Body of pancreas (tissue), 4 donors: ENCODE measurements at regions not wholly inside any gene's neighbourhood (a gene's known extent, or its start where the extent isn't known, plus 50 kb on each side); places are given as distances from the start of the nearest gene placed in this dataset.

Experiments
- POLR2A ChIP-seq, 3 donors: fragments of 450-650 bp; IDR thresholded peaks; one replicate each; pipeline ENCODE4 v1.6.1; 2016; ENCODE audit warnings: antibody characterized with exemption in 3 of 3, mild to moderate bottlenecking in 2 of 3
- TF ChIP-seq, protein P1 (sequence below), 7 experiments: fragments of 450-650 bp in 4 of 7; fragments of 200-600 bp in 3 of 7; sonication (generic) in 3 of 7; IDR thresholded peaks; one replicate each; pipeline ENCODE4 v1.5.1; 2016 to 2019; ENCODE audit warnings: antibody characterized with exemption in 7 of 7

DNA sequence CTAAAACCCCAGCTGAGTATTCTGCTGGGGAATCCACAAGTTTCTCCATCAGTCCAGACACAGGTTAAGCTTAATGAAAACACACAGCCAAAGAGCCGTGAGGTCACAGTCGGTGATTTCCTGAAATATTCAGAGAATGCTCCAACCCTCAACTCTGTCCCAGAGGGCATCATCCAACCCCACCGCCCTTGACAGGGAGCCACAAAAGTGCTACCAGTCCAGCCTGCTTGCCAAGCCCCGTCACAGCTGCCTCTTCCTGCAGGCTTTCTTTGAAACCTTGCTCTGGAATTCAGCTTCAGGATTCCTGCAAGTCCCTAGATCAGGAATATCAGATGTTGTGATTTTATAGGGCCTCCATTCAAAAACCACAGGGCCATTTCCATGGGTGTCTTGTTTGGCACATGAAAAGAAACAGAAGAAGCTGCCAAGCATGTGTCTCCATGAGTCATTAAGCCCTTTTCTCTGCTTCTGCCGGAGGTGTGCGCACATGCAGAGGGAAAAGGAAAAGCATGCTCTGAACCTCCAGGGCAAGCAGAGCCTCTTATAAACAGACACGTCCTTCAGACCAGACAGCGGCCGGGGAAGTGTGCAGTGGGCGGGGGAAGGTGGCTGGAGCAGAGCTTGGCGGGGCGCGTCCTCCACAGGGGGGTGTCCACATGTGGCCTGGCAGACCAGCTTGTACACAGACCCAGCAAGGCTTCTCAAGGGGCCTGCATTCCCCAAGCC lies 164.7 kb downstream of the KATNAL1 start:
- TF ChIP-seq, protein P1, sequence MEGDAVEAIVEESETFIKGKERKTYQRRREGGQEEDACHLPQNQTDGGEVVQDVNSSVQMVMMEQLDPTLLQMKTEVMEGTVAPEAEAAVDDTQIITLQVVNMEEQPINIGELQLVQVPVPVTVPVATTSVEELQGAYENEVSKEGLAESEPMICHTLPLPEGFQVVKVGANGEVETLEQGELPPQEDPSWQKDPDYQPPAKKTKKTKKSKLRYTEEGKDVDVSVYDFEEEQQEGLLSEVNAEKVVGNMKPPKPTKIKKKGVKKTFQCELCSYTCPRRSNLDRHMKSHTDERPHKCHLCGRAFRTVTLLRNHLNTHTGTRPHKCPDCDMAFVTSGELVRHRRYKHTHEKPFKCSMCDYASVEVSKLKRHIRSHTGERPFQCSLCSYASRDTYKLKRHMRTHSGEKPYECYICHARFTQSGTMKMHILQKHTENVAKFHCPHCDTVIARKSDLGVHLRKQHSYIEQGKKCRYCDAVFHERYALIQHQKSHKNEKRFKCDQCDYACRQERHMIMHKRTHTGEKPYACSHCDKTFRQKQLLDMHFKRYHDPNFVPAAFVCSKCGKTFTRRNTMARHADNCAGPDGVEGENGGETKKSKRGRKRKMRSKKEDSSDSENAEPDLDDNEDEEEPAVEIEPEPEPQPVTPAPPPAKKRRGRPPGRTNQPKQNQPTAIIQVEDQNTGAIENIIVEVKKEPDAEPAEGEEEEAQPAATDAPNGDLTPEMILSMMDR (IDR thresholded peaks at IDR 0.05): no peak
- TF ChIP-seq POLR2A (IDR thresholded peaks at IDR 0.05): no peak
